H1 (cell line): ENCODE measurements at regions not wholly inside any gene's neighbourhood (a gene's known extent, or its start where the extent isn't known, plus 50 kb on each side); places are given as distances from the start of the nearest gene placed in this dataset.

Experiments used
- CTCF ChIP-seq, 3 experiments: IDR thresholded peaks; 1 replicate in 2 of 3; 2 replicates in 1 of 3; pipeline versions ENCODE4 v1.5.1 to v1.6.1; 2011; ENCODE audit warnings: low read length in 3 of 3, mild to moderate bottlenecking in 3 of 3, inconsistent platforms in 2 of 3, low read depth in 1 of 3, moderate library complexity in 1 of 3; ENCODE audit not compliant: insufficient read depth in 1 of 3; ENCODE audit errors: control extremely low read depth in 1 of 3
- POLR2A ChIP-seq, 2 experiments: IDR thresholded peaks; 1 replicate in 1 of 2; 2 replicates in 1 of 2; pipeline ENCODE4 v1.6.1; 2011; ENCODE audit warnings: low read depth in 2 of 2, low read length in 2 of 2, mild to moderate bottlenecking in 2 of 2; ENCODE audit errors: control extremely low read depth in 1 of 2
- POLR2AphosphoS5 ChIP-seq: IDR thresholded peaks from 2 replicates; pipeline ENCODE4 v1.6.1; 2011; ENCODE audit warnings: low read depth, low read length

GRCh38 chr6:74757813-74758212 is 448.0 kb downstream of the COL12A1 start:
- TF ChIP-seq CTCF (IDR thresholded peaks at IDR 0.05; ENCODE audit: control extremely low read depth in 1 of 3, insufficient read depth in 1 of 3, low read depth in 1 of 3, low read length in 3 of 3) (no peak), POLR2A (IDR thresholded peaks at IDR 0.05; ENCODE audit: control extremely low read depth in 1 of 2, low read depth in 2 of 2, low read length in 2 of 2) (no peak), POLR2AphosphoS5 (no peak)
